WTC11 (cell line): ENCODE measurements at regions not wholly inside any gene's neighbourhood (a gene's known extent, or its start where the extent isn't known, plus 50 kb on each side); places are given as distances from the start of the nearest gene placed in this dataset.

Experiments
- ATAC-seq: fragments of 200-7000 bp; cut with Tn5 transposase; 2 replicates; pipeline ENCODE4 v1.10.0; 2021; ENCODE audit warnings: mild to moderate bottlenecking, moderate library complexity
- CTCF ChIA-PET: fragments of 300-600 bp; sonication (Branson Sonifier 250); formaldehyde crosslinking; loops from one replicate; lab custom pipeline; 2021; ENCODE audit warnings: antibody characterized with exemption; lab: Charles Lee
- POLR2A ChIA-PET: fragments of 350-600 bp; sonication (Branson Sonifier 250); formaldehyde crosslinking; loops from one replicate; lab custom pipeline; 2021; ENCODE audit warnings: antibody characterized with exemption; lab: Charles Lee
- DNase-seq: peaks from one replicate; pipeline ENCODE4 v3.0.0; 2021; ENCODE audit warnings: low spot score
- H3K27ac Mint-ChIP-seq: 2 replicates; pipeline ENCODE4 v1.8.0; 2021; ENCODE audit warnings: mixed read lengths
- H3K27me3 Mint-ChIP-seq: 2 replicates; pipeline ENCODE4 v1.8.0; 2021; ENCODE audit warnings: low read depth, mild to moderate bottlenecking, moderate library complexity, mixed read lengths
- H3K36me3 Mint-ChIP-seq: 2 replicates; pipeline ENCODE4 v1.8.0; 2021; ENCODE audit warnings: mixed read lengths
- H3K4me1 Mint-ChIP-seq: 2 replicates; pipeline ENCODE4 v1.8.0; 2022; ENCODE audit warnings: mixed read lengths
- H3K4me3 Mint-ChIP-seq: 2 replicates; pipeline ENCODE4 v1.8.0; 2021; ENCODE audit warnings: mild to moderate bottlenecking, moderate library complexity, mixed read lengths
- H3K9me3 Mint-ChIP-seq: 2 replicates; pipeline ENCODE4 v1.8.0; 2021; ENCODE audit warnings: mixed read lengths
- ARID4B ChIP-seq: sonication (generic); formaldehyde crosslinking; IDR thresholded peaks from 2 replicates; pipeline ENCODE4 v1.8.0; 2023; ENCODE audit warnings: missing genetic modification reagents, mild to moderate bottlenecking, borderline replicate concordance
- E2F1 ChIP-seq: sonication (generic); formaldehyde crosslinking; IDR thresholded peaks from 2 replicates; pipeline ENCODE4 v1.8.0; 2022; ENCODE audit warnings: mild to moderate bottlenecking, missing genetic modification reagents
- GABPB1 ChIP-seq: sonication (generic); formaldehyde crosslinking; IDR thresholded peaks from 2 replicates; pipeline ENCODE4 v1.8.1; 2023; ENCODE audit warnings: mild to moderate bottlenecking, missing genetic modification reagents
- HMGA2 ChIP-seq: fragments of 250-450 bp; sonication (Bioruptor Pico); IDR thresholded peaks from 2 replicates; pipeline ENCODE4 v1.4.0; 2021; ENCODE audit warnings: mild to moderate bottlenecking, moderate library complexity
- HMGXB4 ChIP-seq: sonication (generic); formaldehyde crosslinking; IDR thresholded peaks from 2 replicates; pipeline ENCODE4 v1.8.1; 2023; ENCODE audit warnings: mild to moderate bottlenecking, moderate library complexity, missing genetic modification reagents
- IRF2 ChIP-seq: sonication (generic); formaldehyde crosslinking; IDR thresholded peaks from 2 replicates; pipeline ENCODE4 v1.8.0; 2022; ENCODE audit warnings: low read depth, missing genetic modification reagents, borderline replicate concordance
- JUN ChIP-seq: sonication (generic); formaldehyde crosslinking; IDR thresholded peaks from 2 replicates; pipeline ENCODE4 v1.8.0; 2023; ENCODE audit warnings: mild to moderate bottlenecking, missing genetic modification reagents
- KAT7 ChIP-seq: sonication (generic); formaldehyde crosslinking; IDR thresholded peaks from 2 replicates; pipeline ENCODE4 v1.8.1; 2023; ENCODE audit warnings: missing genetic modification reagents, mild to moderate bottlenecking, borderline replicate concordance
- MLX ChIP-seq: sonication (generic); formaldehyde crosslinking; IDR thresholded peaks from 2 replicates; pipeline ENCODE4 v1.8.1; 2023; ENCODE audit warnings: mild to moderate bottlenecking, missing genetic modification reagents, moderate library complexity
- MXD4 ChIP-seq: fragments of 250-450 bp; sonication (Bioruptor Pico); IDR thresholded peaks from 2 replicates; pipeline ENCODE4 v1.8.0; 2021; ENCODE audit warnings: mild to moderate bottlenecking, moderate library complexity, borderline replicate concordance
- NR1H2 ChIP-seq: sonication (generic); formaldehyde crosslinking; IDR thresholded peaks from 2 replicates; pipeline ENCODE4 v1.9.0; 2021; ENCODE audit warnings: mild to moderate bottlenecking, moderate library complexity, missing genetic modification reagents
- PRRX2 ChIP-seq: fragments of 250-450 bp; sonication (Bioruptor Pico); IDR thresholded peaks from 2 replicates; pipeline ENCODE4 v1.8.0; 2021; ENCODE audit warnings: mild to moderate bottlenecking
- RELA ChIP-seq: sonication (generic); formaldehyde crosslinking; IDR thresholded peaks from 2 replicates; pipeline ENCODE4 v1.8.1; 2022; ENCODE audit warnings: missing genetic modification reagents, mild to moderate bottlenecking, borderline replicate concordance
- RORB ChIP-seq: fragments of 250-450 bp; sonication (Bioruptor Pico); IDR thresholded peaks from 2 replicates; pipeline ENCODE4 v1.9.0; 2021; ENCODE audit warnings: mild to moderate bottlenecking
- SOX15 ChIP-seq: fragments of 250-450 bp; sonication (Bioruptor Pico); IDR thresholded peaks from 2 replicates; pipeline ENCODE4 v1.9.0; 2021; ENCODE audit warnings: mild to moderate bottlenecking
- TCF7 ChIP-seq: sonication (generic); formaldehyde crosslinking; IDR thresholded peaks from 2 replicates; pipeline ENCODE4 v1.8.0; 2022; ENCODE audit warnings: mild to moderate bottlenecking, low read depth, missing genetic modification reagents, moderate library complexity
- TEAD1 ChIP-seq: sonication (generic); formaldehyde crosslinking; IDR thresholded peaks from 2 replicates; pipeline ENCODE4 v1.8.0; 2022; ENCODE audit warnings: mild to moderate bottlenecking, missing genetic modification reagents
- TEAD4 ChIP-seq: sonication (generic); formaldehyde crosslinking; IDR thresholded peaks from 2 replicates; pipeline ENCODE4 v1.8.0; 2022; ENCODE audit warnings: mild to moderate bottlenecking, missing genetic modification reagents
- USF1 ChIP-seq: sonication (generic); formaldehyde crosslinking; IDR thresholded peaks from 2 replicates; pipeline ENCODE4 v1.8.0; 2022; ENCODE audit warnings: mild to moderate bottlenecking, missing genetic modification reagents
- ZBTB21 ChIP-seq: sonication (generic); formaldehyde crosslinking; IDR thresholded peaks from 2 replicates; pipeline ENCODE4 v1.8.1; 2023; ENCODE audit warnings: mild to moderate bottlenecking, missing genetic modification reagents, borderline replicate concordance
- ZNF263 ChIP-seq: sonication (generic); formaldehyde crosslinking; IDR thresholded peaks from 2 replicates; pipeline ENCODE4 v1.8.1; 2022; ENCODE audit warnings: low read depth, mild to moderate bottlenecking, moderate library complexity, missing genetic modification reagents
- ZNF317 ChIP-seq: sonication (generic); formaldehyde crosslinking; IDR thresholded peaks from 2 replicates; pipeline ENCODE4 v1.8.1; 2023; ENCODE audit warnings: low read depth, mild to moderate bottlenecking, moderate library complexity, missing genetic modification reagents, borderline replicate concordance
- ZNF416 ChIP-seq: fragments of 250-450 bp; sonication (Bioruptor Pico); IDR thresholded peaks from 2 replicates; pipeline ENCODE4 v1.9.0; 2021; ENCODE audit warnings: mild to moderate bottlenecking, inconsistent platforms
- TF ChIP-seq, protein P1 (sequence below): sonication (generic); formaldehyde crosslinking; IDR thresholded peaks from 2 replicates; pipeline ENCODE4 v1.8.0; 2022; ENCODE audit warnings: mild to moderate bottlenecking, missing genetic modification reagents
- TF ChIP-seq, protein P2 (sequence below): sonication (generic); formaldehyde crosslinking; conservative IDR thresholded peaks from 2 replicates; pipeline ENCODE4 v1.8.1; 2022; ENCODE audit warnings: mild to moderate bottlenecking, missing genetic modification reagents
- TF ChIP-seq, protein P3 (sequence below): fragments of 250-450 bp; sonication (Bioruptor Pico); IDR thresholded peaks from 2 replicates; pipeline ENCODE4 v2.1.2; 2022; ENCODE audit warnings: mild to moderate bottlenecking, moderate library complexity

GRCh38 chr10:60678978-60679377 is 99.3 kb upstream of the CDK1 start:
- no peaks in the 10 kb centered on the region for H3K27me3 Mint-ChIP-seq
- peaks cover 22% of the 10 kb centered on the region for H3K4me1 Mint-ChIP-seq
- POLR2A ChIA-PET = no interaction called here
- peaks cover 19% of the 10 kb centered on the region for H3K36me3 Mint-ChIP-seq
- peak overlapping the region; percentile 67; the same call in 1 of the 2 replicates for H3K27ac Mint-ChIP-seq
- CTCF ChIA-PET = no interaction called here
- TF ChIP-seq MLX (CRISPR knock-in tag) = no peak
- no peak for TF ChIP-seq HMGA2 (CRISPR knock-in tag)
- TF ChIP-seq ARID4B (CRISPR knock-in tag) = no peak
- no peak for TF ChIP-seq GABPB1
- TF ChIP-seq ZNF317 (CRISPR knock-in tag) = no peak
- TF ChIP-seq IRF2 (CRISPR knock-in tag) = no peak
- TF ChIP-seq TEAD4 = no peak
- TF ChIP-seq ZNF416 (CRISPR knock-in tag) = no peak
- no peak for TF ChIP-seq SOX15 (CRISPR knock-in tag)
- no peak for TF ChIP-seq PRRX2 (CRISPR knock-in tag)
- TF ChIP-seq, protein P1, sequence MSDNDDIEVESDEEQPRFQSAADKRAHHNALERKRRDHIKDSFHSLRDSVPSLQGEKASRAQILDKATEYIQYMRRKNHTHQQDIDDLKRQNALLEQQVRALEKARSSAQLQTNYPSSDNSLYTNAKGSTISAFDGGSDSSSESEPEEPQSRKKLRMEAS (CRISPR knock-in tag) = no peak
- TF ChIP-seq ZNF263 (CRISPR knock-in tag) = no peak
- no peak for TF ChIP-seq USF1
- TF ChIP-seq RELA (CRISPR knock-in tag) = no peak
- no peak for TF ChIP-seq RORB (CRISPR knock-in tag)
- TF ChIP-seq, protein P2, sequence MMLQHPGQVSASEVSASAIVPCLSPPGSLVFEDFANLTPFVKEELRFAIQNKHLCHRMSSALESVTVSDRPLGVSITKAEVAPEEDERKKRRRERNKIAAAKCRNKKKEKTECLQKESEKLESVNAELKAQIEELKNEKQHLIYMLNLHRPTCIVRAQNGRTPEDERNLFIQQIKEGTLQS (CRISPR knock-in tag) = no peak
- no peak for TF ChIP-seq HMGXB4 (CRISPR knock-in tag)
- no peak for TF ChIP-seq JUN
- peaks cover 19% of the 10 kb centered on the region for H3K9me3 Mint-ChIP-seq
- ATAC-seq (peak; percentile 43), DNase-seq (no peak)
- H3K4me3 Mint-ChIP-seq = no peak overlapping the region

- H3K4me3 Mint-ChIP-seq = no peak overlapping the region
- H3K27me3 Mint-ChIP-seq = no peaks in the 10 kb centered on the region
- peaks cover 22% of the 10 kb centered on the region for H3K4me1 Mint-ChIP-seq
- ChIA-PET POLR2A (no interaction called here), CTCF (interaction anchor here (1.2 kb wide), 1 partner anchor 56 kb away, joined by 3 read pairs; no protein-coding TSS in a partner anchor)
- peaks cover 24% of the 10 kb centered on the region for H3K9me3 Mint-ChIP-seq
- ATAC-seq (peak; percentile 75), DNase-seq (no peak)
- H3K27ac Mint-ChIP-seq = peak overlapping the region; percentile 25; the same call in 1 of the 2 replicates
- peaks cover 29% of the 10 kb centered on the region for H3K36me3 Mint-ChIP-seq
- TF ChIP-seq, protein P3, sequence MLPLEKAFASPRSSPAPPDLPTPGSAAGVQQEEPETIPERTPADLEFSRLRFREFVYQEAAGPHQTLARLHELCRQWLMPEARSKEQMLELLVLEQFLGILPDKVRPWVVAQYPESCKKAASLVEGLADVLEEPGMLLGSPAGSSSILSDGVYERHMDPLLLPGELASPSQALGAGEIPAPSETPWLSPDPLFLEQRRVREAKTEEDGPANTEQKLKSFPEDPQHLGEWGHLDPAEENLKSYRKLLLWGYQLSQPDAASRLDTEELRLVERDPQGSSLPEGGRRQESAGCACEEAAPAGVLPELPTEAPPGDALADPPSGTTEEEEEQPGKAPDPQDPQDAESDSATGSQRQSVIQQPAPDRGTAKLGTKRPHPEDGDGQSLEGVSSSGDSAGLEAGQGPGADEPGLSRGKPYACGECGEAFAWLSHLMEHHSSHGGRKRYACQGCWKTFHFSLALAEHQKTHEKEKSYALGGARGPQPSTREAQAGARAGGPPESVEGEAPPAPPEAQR (CRISPR knock-in tag) = no peak
- TF ChIP-seq E2F1 (CRISPR knock-in tag) = no peak
- no peak for TF ChIP-seq NR1H2 (CRISPR knock-in tag)
- no peak for TF ChIP-seq MXD4 (CRISPR knock-in tag)
- TF ChIP-seq TCF7 = no peak
- TF ChIP-seq KAT7 (CRISPR knock-in tag) = no peak
- TF ChIP-seq TEAD1 (CRISPR knock-in tag) = no peak
- no peak for TF ChIP-seq PRRX2 (CRISPR knock-in tag)
- TF ChIP-seq ZBTB21 (CRISPR knock-in tag) = no peak
Observed at GRCh38 chr10:60677531-60678129, 100.6 kb upstream of the CDK1 start.
